ENCODE measurements at regions not wholly inside any gene's neighbourhood (a gene's known extent, or its start where the extent isn't known, plus 50 kb on each side); places are given as distances from the start of the nearest gene placed in this dataset.

- TF ChIP-seq EZH2 (IDR thresholded peaks at IDR 0.05; ENCODE audit: borderline replicate concordance) (no peak), CTCF (IDR thresholded peaks at IDR 0.05; ENCODE audit: poor library complexity) (no peak), EZH2phosphoT487 (IDR thresholded peaks at IDR 0.05; ENCODE audit: low read depth, severe bottlenecking, unreplicated experiment) (no peak)
These were observed 140.8 kb upstream of the FAM20C start for GRCh38 chr7:51456-52068.

All from hepatocyte (in vitro differentiated cells).